HepG2 (cell line): ENCODE measurements at regions not wholly inside any gene's neighbourhood (a gene's known extent, or its start where the extent isn't known, plus 50 kb on each side); places are given as distances from the start of the nearest gene placed in this dataset.

Experiments
- ATAC-seq: fragments of 200-7000 bp; cut with Tn5 transposase; 3 replicates; pipeline ENCODE4 v1.9.1; 2020; ENCODE audit warnings: mild to moderate bottlenecking, moderate library complexity
- BruUV-seq: library from RNA; stranded (reverse); fragments of 400-500 nt; replicated peaks from 2 replicates; lab custom pipeline; 2021; lab: Mats Ljungman, UMichigan
- CTCF ChIA-PET: fragments of 300-600 bp; formaldehyde crosslinking; extraction: SDS; loops from one replicate; lab custom pipeline; 2021; ENCODE audit warnings: low total read pairs, inconsistent platforms, low intra/inter-chr PET ratio; lab: Yijun Ruan, JAX
- POLR2A ChIA-PET: fragments of 350-600 bp; sonication (Branson Sonifier 250); formaldehyde crosslinking; loops from one replicate; lab custom pipeline; 2020; ENCODE audit warnings: antibody characterized with exemption, inconsistent platforms; lab: Yijun Ruan, JAX
- DNase-seq: peaks from one replicate; pipeline ENCODE4 v3.0.0-alpha.2; 2015; ENCODE audit warnings: low spot score
- FAIRE-seq: peaks from 3 replicates; lab custom pipeline; 2011; peaks lifted over from hg19 to GRCh38; lab: Jason Lieb, UNC
- H2AFZ ChIP-seq: one replicate; pipeline ENCODE4 v1.6.1; 2011; ENCODE audit warnings: low read length, inconsistent platforms
- H3K27ac ChIP-seq: fragments of 300-600 bp; 3 replicates; pipeline ENCODE4 v1.8.0; 2011; ENCODE audit warnings: mixed run types, mild to moderate bottlenecking, mixed read lengths, low read length, inconsistent platforms; ENCODE audit not compliant: insufficient read depth; ENCODE audit errors: extremely low read length
- H3K27me3 ChIP-seq, 2 experiments: fragments of 200-600 bp in 1 of 2; 2 replicates in 1 of 2; 3 replicates in 1 of 2; pipeline versions ENCODE4 v1.6.0 to v1.8.0; 2011; ENCODE audit warnings: low read length in 2 of 2, mild to moderate bottlenecking in 2 of 2, moderate library complexity in 2 of 2, inconsistent platforms in 1 of 2; ENCODE audit not compliant: insufficient read depth in 2 of 2, control insufficient read depth in 1 of 2
- H3K36me3 ChIP-seq, 2 experiments: fragments of 200-600 bp in 1 of 2; replicated peaks in 1 of 2; 2 replicates in 1 of 2; 3 replicates in 1 of 2; pipeline versions ENCODE4 v1.5.1 to v1.8.0; 2011; ENCODE audit warnings: low read length in 2 of 2, inconsistent platforms in 1 of 2; ENCODE audit not compliant: insufficient read depth in 2 of 2, control insufficient read depth in 1 of 2
- H3K4me1 ChIP-seq: 2 replicates; pipeline ENCODE4 v1.5.1; 2012; ENCODE audit warnings: low read length, inconsistent platforms; ENCODE audit not compliant: insufficient read depth
- H3K4me2 ChIP-seq: 2 replicates; pipeline ENCODE4 v1.6.0; 2011; ENCODE audit warnings: low read depth, low read length, inconsistent platforms
- H3K4me3 ChIP-seq, 3 experiments: fragments of 200-600 bp in 1 of 3; sonication (generic), shearing (Covaris generic) in 1 of 3; replicated peaks in 1 of 3; 2 replicates each; pipeline ENCODE4 v1.5.1; 2011 to 2016; ENCODE audit warnings: low read length in 3 of 3, inconsistent platforms in 2 of 3, low read depth in 2 of 3, mild to moderate bottlenecking in 2 of 3, control low read depth in 1 of 3, mixed read lengths in 1 of 3; ENCODE audit not compliant: insufficient read depth in 1 of 3
- H3K79me2 ChIP-seq: one replicate; pipeline ENCODE4 v1.6.1; 2011; ENCODE audit warnings: low read length, inconsistent platforms; ENCODE audit not compliant: insufficient read depth
- H3K9ac ChIP-seq: 2 replicates; pipeline ENCODE4 v1.6.0; 2011; ENCODE audit warnings: mild to moderate bottlenecking, low read depth, low read length, inconsistent platforms; ENCODE audit not compliant: insufficient read depth
- H3K9me3 ChIP-seq: 2 replicates; pipeline ENCODE4 v1.5.1; 2012; ENCODE audit warnings: mild to moderate bottlenecking, low read length
- H4K20me1 ChIP-seq: 2 replicates; pipeline ENCODE4 v1.6.0; 2011; ENCODE audit warnings: inconsistent platforms, mild to moderate bottlenecking, low read length, moderate library complexity; ENCODE audit not compliant: insufficient read depth
- ATF7 ChIP-seq, 2 experiments: fragments of 450-650 bp in 1 of 2; sonication (generic) in 1 of 2; formaldehyde crosslinking in 1 of 2; IDR thresholded peaks; 2 replicates each; pipeline versions ENCODE4 v1.4.0 to v1.6.1; 2016 to 2020; ENCODE audit warnings: antibody characterized with exemption in 1 of 2, mild to moderate bottlenecking in 1 of 2, missing genetic modification reagents in 1 of 2
- CREB1 ChIP-seq, 2 experiments: fragments of 450-650 bp in 1 of 2; IDR thresholded peaks; 2 replicates each; pipeline ENCODE4 v1.6.1; 2016 to 2017; ENCODE audit warnings: control low read depth in 1 of 2, mild to moderate bottlenecking in 1 of 2, missing compliant biosample characterization in 1 of 2, missing genetic modification characterization in 1 of 2
- MAF1 ChIP-seq: sonication (generic); formaldehyde crosslinking; IDR thresholded peaks from 2 replicates; pipeline ENCODE4 v1.5.0; 2020; ENCODE audit warnings: missing genetic modification reagents, borderline replicate concordance
- MYC ChIP-seq: sonication (generic); formaldehyde crosslinking; IDR thresholded peaks from 2 replicates; pipeline ENCODE4 v1.9.0; 2021; ENCODE audit warnings: missing genetic modification reagents, borderline replicate concordance
- ZNF30 ChIP-seq: sonication (generic); formaldehyde crosslinking; IDR thresholded peaks from 2 replicates; pipeline ENCODE4 v1.5.0; 2020; ENCODE audit warnings: mild to moderate bottlenecking, missing genetic modification reagents
- ZNF569 ChIP-seq: sonication (generic); formaldehyde crosslinking; IDR thresholded peaks from 2 replicates; pipeline ENCODE4 v1.5.0; 2020; ENCODE audit warnings: mild to moderate bottlenecking, missing genetic modification reagents, moderate library complexity, borderline replicate concordance
- ZNF790 ChIP-seq: sonication (generic); formaldehyde crosslinking; IDR thresholded peaks from 2 replicates; pipeline ENCODE4 v1.8.0; 2022; ENCODE audit warnings: missing genetic modification reagents, mild to moderate bottlenecking, borderline replicate concordance
- WGBS: methylation state at CpG from one replicate; pipeline ENCODE4 v1.1.6; 2017; ENCODE audit warnings: low lambda C conversion rate; 5-methylcytosine and 5-hydroxymethylcytosine counted together
- in situ Hi-C: cut with HindIII; loops from 2 replicates; pipeline ENCODE4 v1.10.0; 2017; ENCODE audit warnings: low pct_unique_long_range_greater_than_20kb; ENCODE audit not compliant: extremely low pct_ligation_motif_present
- intact Hi-C: fragments of 100-400 bp; cut with micrococcal nuclease; formaldehyde crosslinking; loops from one replicate; pipeline ENCODE4 v1.10.0; 2022; ENCODE audit not compliant: unreplicated experiment
- TF ChIP-seq, protein P1 (sequence below): sonication (generic); formaldehyde crosslinking; IDR thresholded peaks from 2 replicates; pipeline ENCODE4 v1.8.0; 2023; ENCODE audit warnings: mild to moderate bottlenecking, missing genetic modification reagents
- TF ChIP-seq, protein P2 (sequence below): sonication (generic); formaldehyde crosslinking; IDR thresholded peaks from 2 replicates; pipeline ENCODE4 v1.4.0; 2020; ENCODE audit warnings: missing genetic modification reagents
- TF ChIP-seq, protein P3 (sequence below), 2 experiments: sonication (generic) in 1 of 2; formaldehyde crosslinking in 1 of 2; IDR thresholded peaks; 2 replicates each; pipeline versions ENCODE4 v1.4.0 to v1.6.1; 2016 to 2020; ENCODE audit warnings: borderline replicate concordance in 1 of 2, low read depth in 1 of 2, mild to moderate bottlenecking in 1 of 2, missing genetic modification reagents in 1 of 2

DNA sequence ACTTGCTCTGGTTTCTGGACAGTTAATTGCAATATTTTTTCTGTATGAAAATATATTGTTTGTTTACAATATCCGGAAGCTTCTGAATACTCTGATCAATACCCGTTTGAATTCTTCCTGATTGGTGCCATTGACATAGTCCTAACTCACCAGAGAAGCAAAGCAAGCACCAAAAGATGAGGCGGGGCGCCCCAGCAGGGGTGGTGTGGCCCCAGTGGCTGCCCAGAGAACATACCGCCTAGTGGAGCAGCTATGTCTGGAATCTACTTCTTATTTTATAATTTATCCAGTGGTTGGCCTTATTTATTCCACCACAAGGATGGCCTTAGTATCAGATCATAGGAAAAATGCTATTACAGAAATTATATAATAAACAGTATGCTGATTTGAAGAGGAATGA is 610.7 kb downstream of the JRKL start (continued):
- TF ChIP-seq, protein P1, sequence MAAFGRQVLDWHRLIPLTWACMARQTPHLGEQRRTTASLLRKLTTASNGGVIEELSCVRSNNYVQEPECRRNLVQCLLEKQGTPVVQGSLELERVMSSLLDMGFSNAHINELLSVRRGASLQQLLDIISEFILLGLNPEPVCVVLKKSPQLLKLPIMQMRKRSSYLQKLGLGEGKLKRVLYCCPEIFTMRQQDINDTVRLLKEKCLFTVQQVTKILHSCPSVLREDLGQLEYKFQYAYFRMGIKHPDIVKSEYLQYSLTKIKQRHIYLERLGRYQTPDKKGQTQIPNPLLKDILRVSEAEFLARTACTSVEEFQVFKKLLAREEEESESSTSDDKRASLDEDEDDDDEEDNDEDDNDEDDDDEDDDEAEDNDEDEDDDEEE (CRISPR knock-in tag) = no peak
- TF ChIP-seq, all 625 proteins: peak for 0

DNA sequence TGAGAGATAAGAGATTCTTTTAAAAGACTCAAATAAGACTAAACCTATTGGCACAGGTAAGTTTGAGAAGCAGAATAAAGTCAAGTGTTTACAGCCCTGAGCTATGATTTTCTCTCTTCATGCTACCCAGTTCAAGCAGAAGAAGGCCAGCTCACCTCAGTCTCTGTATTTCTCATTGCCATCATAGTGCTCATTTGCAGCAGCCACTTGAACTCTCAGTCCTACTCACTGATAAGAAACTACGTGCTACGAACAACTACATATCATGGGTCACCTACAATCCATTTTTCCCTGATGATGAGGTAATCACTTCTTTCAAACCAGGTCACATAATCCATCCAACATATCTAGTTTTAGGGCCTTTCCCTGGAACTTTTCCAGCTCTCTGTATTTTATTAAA is 617.5 kb downstream of the JRKL start:
- no peak for ATAC-seq
- H3K4me1 ChIP-seq = no peaks in the 10 kb centered on the region
- H3K27ac ChIP-seq = no peak overlapping the region
- ChIA-PET CTCF (no interaction called here), POLR2A (no interaction called here)
- H2AFZ ChIP-seq = no peak overlapping the region
- H3K9me3 ChIP-seq = no peaks in the 10 kb centered on the region
- H3K4me2 ChIP-seq = no peak overlapping the region
- 0% methylated on average over 2 of the region's 2 CpGs for WGBS
- no peak overlapping the region for H3K4me3 ChIP-seq
- no peaks in the 10 kb centered on the region for H3K79me2 ChIP-seq
- H3K36me3 ChIP-seq = no peaks in the 10 kb centered on the region
- no peaks in the 10 kb centered on the region for H3K27me3 ChIP-seq
- TF ChIP-seq ATF7 (IDR thresholded peaks at IDR 0.05) (peak; percentile 34; the same call in 1 of the 2 replicates), ATF7 (CRISPR knock-in tag; IDR thresholded peaks at IDR 0.05) (no peak), ZNF569 (CRISPR knock-in tag) (no peak)
- intact Hi-C loops (no loop called here), in situ Hi-C loops (no loop called here)
- no peak for FAIRE-seq
- no TSS peak for BruUV-seq
- no peak for DNase-seq
- no peak overlapping the region for H3K9ac ChIP-seq
- H4K20me1 ChIP-seq = no peaks in the 10 kb centered on the region

DNA sequence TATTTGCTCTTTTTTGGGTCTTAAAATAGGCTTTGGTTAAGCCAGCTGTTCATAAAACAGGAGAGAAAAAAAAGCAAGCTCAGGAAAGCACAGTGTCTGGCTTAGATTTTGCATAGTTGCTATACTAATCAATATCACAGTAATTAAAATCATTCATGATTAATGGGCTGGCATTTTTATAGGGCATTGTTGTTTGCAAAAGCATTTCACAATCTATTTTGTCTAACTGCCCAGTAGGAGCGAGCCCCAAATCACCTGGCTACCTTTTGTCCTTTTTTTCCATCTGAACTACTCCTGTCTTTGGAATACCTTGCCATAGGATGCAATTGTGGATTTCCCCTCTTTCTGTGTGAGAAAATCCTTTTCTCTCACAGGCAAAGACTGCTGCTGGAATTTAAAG is 619.8 kb downstream of the JRKL start:
- in situ Hi-C loops (no loop called here), intact Hi-C loops (no loop called here)
- ChIA-PET POLR2A (no interaction called here), CTCF (no interaction called here)
- H3K9ac ChIP-seq = no peak overlapping the region
- H3K4me1 ChIP-seq = no peaks in the 10 kb centered on the region
- H3K27me3 ChIP-seq = no peaks in the 10 kb centered on the region
- H3K4me3 ChIP-seq = no peak overlapping the region
- no peaks in the 10 kb centered on the region for H3K79me2 ChIP-seq
- H3K4me2 ChIP-seq = no peak overlapping the region
- no TSS peak for BruUV-seq
- ATAC-seq (no peak), FAIRE-seq (no peak), DNase-seq (no peak)
- H4K20me1 ChIP-seq = no peaks in the 10 kb centered on the region
- no peak overlapping the region for H2AFZ ChIP-seq
- no peaks in the 10 kb centered on the region for H3K9me3 ChIP-seq
- no peaks in the 10 kb centered on the region for H3K36me3 ChIP-seq
- 0% methylated on average over 1 of the region's 1 CpG for WGBS
- H3K27ac ChIP-seq = no peak overlapping the region
- TF ChIP-seq MAF1 (CRISPR knock-in tag) (no peak), CREB1 (IDR thresholded peaks at IDR 0.05) (no peak), CREB1 (CRISPR knock-in tag; IDR thresholded peaks at IDR 0.05) (no peak), ZNF30 (CRISPR knock-in tag) (no peak), ZNF790 (CRISPR knock-in tag) (no peak), MYC (CRISPR knock-in tag) (no peak)
- TF ChIP-seq, protein P2, sequence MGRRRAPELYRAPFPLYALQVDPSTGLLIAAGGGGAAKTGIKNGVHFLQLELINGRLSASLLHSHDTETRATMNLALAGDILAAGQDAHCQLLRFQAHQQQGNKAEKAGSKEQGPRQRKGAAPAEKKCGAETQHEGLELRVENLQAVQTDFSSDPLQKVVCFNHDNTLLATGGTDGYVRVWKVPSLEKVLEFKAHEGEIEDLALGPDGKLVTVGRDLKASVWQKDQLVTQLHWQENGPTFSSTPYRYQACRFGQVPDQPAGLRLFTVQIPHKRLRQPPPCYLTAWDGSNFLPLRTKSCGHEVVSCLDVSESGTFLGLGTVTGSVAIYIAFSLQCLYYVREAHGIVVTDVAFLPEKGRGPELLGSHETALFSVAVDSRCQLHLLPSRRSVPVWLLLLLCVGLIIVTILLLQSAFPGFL = no peak
- TF ChIP-seq, protein P3, sequence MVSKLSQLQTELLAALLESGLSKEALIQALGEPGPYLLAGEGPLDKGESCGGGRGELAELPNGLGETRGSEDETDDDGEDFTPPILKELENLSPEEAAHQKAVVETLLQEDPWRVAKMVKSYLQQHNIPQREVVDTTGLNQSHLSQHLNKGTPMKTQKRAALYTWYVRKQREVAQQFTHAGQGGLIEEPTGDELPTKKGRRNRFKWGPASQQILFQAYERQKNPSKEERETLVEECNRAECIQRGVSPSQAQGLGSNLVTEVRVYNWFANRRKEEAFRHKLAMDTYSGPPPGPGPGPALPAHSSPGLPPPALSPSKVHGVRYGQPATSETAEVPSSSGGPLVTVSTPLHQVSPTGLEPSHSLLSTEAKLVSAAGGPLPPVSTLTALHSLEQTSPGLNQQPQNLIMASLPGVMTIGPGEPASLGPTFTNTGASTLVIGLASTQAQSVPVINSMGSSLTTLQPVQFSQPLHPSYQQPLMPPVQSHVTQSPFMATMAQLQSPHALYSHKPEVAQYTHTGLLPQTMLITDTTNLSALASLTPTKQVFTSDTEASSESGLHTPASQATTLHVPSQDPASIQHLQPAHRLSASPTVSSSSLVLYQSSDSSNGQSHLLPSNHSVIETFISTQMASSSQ (IDR thresholded peaks at IDR 0.05; ENCODE audit: low read depth) = no peak
- TF ChIP-seq, protein P3 (CRISPR knock-in tag; IDR thresholded peaks at IDR 0.05; ENCODE audit: borderline replicate concordance) = no peak
